NCI-H460 (cell line): ENCODE measurements at regions not wholly inside any gene's neighbourhood (a gene's known extent, or its start where the extent isn't known, plus 50 kb on each side); places are given as distances from the start of the nearest gene placed in this dataset.
"Not testable (repeated sequence)": the region's sequence is repeated elsewhere in the genome, so short reads cannot be mapped to it uniquely, and the experiment has no call there.

Source experiments
- DNase-seq: peaks from one replicate; pipeline ENCODE4 v3.0.0-alpha.2; 2016; ENCODE audit warnings: low read depth; ENCODE audit errors: extremely low read depth

- DNase-seq, result no peak
These were observed 264.7 kb upstream of the ZRANB2 start for GRCh38 chr1:71345491-71345890.

- no peak for DNase-seq
These were observed 263.0 kb upstream of the ZRANB2 start for GRCh38 chr1:71343686-71344416.

GRCh38 chr1:71339238-71339637 is 258.4 kb upstream of the ZRANB2 start:
- no peak for DNase-seq

GRCh38 chr1:71330991-71331390 is 250.2 kb upstream of the ZRANB2 start:
- no peak for DNase-seq

- no peak for DNase-seq
These were observed 243.9 kb upstream of the ZRANB2 start for GRCh38 chr1:71324671-71325267.

- DNase-seq, result no peak
These were observed 231.7 kb upstream of the ZRANB2 start for GRCh38 chr1:71312545-71312944.

GRCh38 chr1:71311376-71311775 is 230.5 kb upstream of the ZRANB2 start:
- DNase-seq, result no peak

- DNase-seq, result no peak
These were observed 226.6 kb upstream of the ZRANB2 start for GRCh38 chr1:71307451-71307850.

GRCh38 chr1:71304125-71304524 is 223.3 kb upstream of the ZRANB2 start:
- DNase-seq, result no peak

- DNase-seq, result no peak
These were observed 222.8 kb upstream of the ZRANB2 start for GRCh38 chr1:71303617-71304041.

GRCh38 chr1:71298633-71299032 is 217.8 kb upstream of the ZRANB2 start:
- no peak for DNase-seq

- DNase-seq, result no peak
These were observed 215.8 kb upstream of the ZRANB2 start for GRCh38 chr1:71296551-71297134.

GRCh38 chr1:71295350-71295749 is 214.5 kb upstream of the ZRANB2 start:
- no peak for DNase-seq

- DNase-seq, result no peak
These were observed 213.3 kb upstream of the ZRANB2 start for GRCh38 chr1:71294178-71294577.

GRCh38 chr1:71292203-71292602 is 211.4 kb upstream of the ZRANB2 start:
- no peak for DNase-seq

- DNase-seq, result not testable (repeated sequence)
These were observed 209.8 kb upstream of the ZRANB2 start for GRCh38 chr1:71290506-71291237.

- DNase-seq, result no peak
These were observed 204.7 kb upstream of the ZRANB2 start for GRCh38 chr1:71285529-71285928.

- no peak for DNase-seq
These were observed 195.6 kb upstream of the ZRANB2 start for GRCh38 chr1:71276466-71276865.

GRCh38 chr1:71273334-71273733 is 192.5 kb upstream of the ZRANB2 start:
- DNase-seq, result no peak

- no peak for DNase-seq
These were observed 189.6 kb upstream of the ZRANB2 start for GRCh38 chr1:71270394-71270915.

- DNase-seq, result no peak
These were observed 189.0 kb upstream of the ZRANB2 start for GRCh38 chr1:71269818-71270217.
